HEK293 (cell line): ENCODE measurements at regions not wholly inside any gene's neighbourhood (a gene's known extent, or its start where the extent isn't known, plus 50 kb on each side); places are given as distances from the start of the nearest gene placed in this dataset.

Experiments
- CTCF ChIA-PET: fragments of 350-600 bp; formaldehyde crosslinking; extraction: SDS; loops from one replicate; lab custom pipeline; 2021; ENCODE audit warnings: antibody characterized with exemption; lab: Yijun Ruan, JAX
- POLR2A ChIA-PET: fragments of 300-600 bp; formaldehyde crosslinking; extraction: SDS; loops from one replicate; lab custom pipeline; 2020; ENCODE audit warnings: antibody characterized with exemption, inconsistent platforms; lab: Yijun Ruan, JAX
- H3K27ac ChIP-seq: fragments of 200-500 bp; sonication (Bioruptor generic); 2 replicates; pipeline ENCODE4 v1.5.1; 2014; ENCODE audit warnings: low read depth, low read length, control low read depth, inconsistent platforms; ENCODE audit errors: extremely low read depth
- H3K36me3 ChIP-seq, 2 experiments: fragments of 200-500 bp in 1 of 2; sonication (Bioruptor generic) in 1 of 2; 1 replicate in 1 of 2; 2 replicates in 1 of 2; pipeline ENCODE4 v1.5.1; 2014 to 2017; ENCODE audit warnings: inconsistent platforms in 2 of 2, low read length in 2 of 2; ENCODE audit not compliant: control insufficient read depth in 2 of 2, insufficient read depth in 1 of 2
- H3K4me1 ChIP-seq: fragments of 200-500 bp; sonication (Bioruptor generic); 2 replicates; pipeline ENCODE4 v1.5.1; 2014; ENCODE audit warnings: mild to moderate bottlenecking, low read length, inconsistent platforms; ENCODE audit not compliant: control insufficient read depth, insufficient read depth
- H3K4me3 ChIP-seq: 2 replicates; pipeline ENCODE4 v1.5.1; 2011; ENCODE audit warnings: low read depth, mild to moderate bottlenecking, control low read depth, low read length, moderate library complexity
- H3K9me3 ChIP-seq: fragments of 200-500 bp; sonication (Bioruptor generic); 2 replicates; pipeline ENCODE4 v1.5.1; 2014; ENCODE audit warnings: low read depth, low read length, inconsistent platforms; ENCODE audit not compliant: control insufficient read depth, insufficient read depth
- GLI4 ChIP-seq: fragments of 450-650 bp; formaldehyde crosslinking; IDR thresholded peaks from 2 replicates; pipeline ENCODE4 v1.5.1; 2016; ENCODE audit warnings: missing biosample characterization, missing genetic modification characterization
- HOXA7 ChIP-seq: sonication (generic); formaldehyde crosslinking; IDR thresholded peaks from 2 replicates; pipeline ENCODE4 v1.8.1; 2022; ENCODE audit warnings: missing genetic modification reagents, borderline replicate concordance
- MEIS1 ChIP-seq: sonication (generic); formaldehyde crosslinking; IDR thresholded peaks from 2 replicates; pipeline ENCODE4 v1.8.1; 2022; ENCODE audit warnings: missing genetic modification reagents, mild to moderate bottlenecking, borderline replicate concordance
- MZF1 ChIP-seq: fragments of 450-650 bp; formaldehyde crosslinking; IDR thresholded peaks from 2 replicates; pipeline ENCODE4 v1.5.1; 2017; ENCODE audit warnings: missing biosample characterization, missing genetic modification characterization, borderline replicate concordance
- OSR2 ChIP-seq: fragments of 450-650 bp; formaldehyde crosslinking; IDR thresholded peaks from 2 replicates; pipeline ENCODE4 v1.5.1; 2016; ENCODE audit warnings: missing biosample characterization, missing genetic modification characterization
- SALL2 ChIP-seq: fragments of 450-650 bp; formaldehyde crosslinking; IDR thresholded peaks from 2 replicates; pipeline ENCODE4 v1.5.0; 2017; ENCODE audit warnings: missing biosample characterization, mild to moderate bottlenecking, missing genetic modification characterization, borderline replicate concordance
- SCRT1 ChIP-seq: fragments of 450-650 bp; formaldehyde crosslinking; IDR thresholded peaks from 2 replicates; pipeline ENCODE4 v1.5.1; 2016; ENCODE audit warnings: missing biosample characterization, missing genetic modification characterization, borderline replicate concordance
- ZBTB8A ChIP-seq: fragments of 450-650 bp; formaldehyde crosslinking; IDR thresholded peaks from 2 replicates; pipeline ENCODE4 v1.5.1; 2016; ENCODE audit warnings: missing biosample characterization, missing genetic modification characterization
- ZFP37 ChIP-seq: fragments of 450-650 bp; formaldehyde crosslinking; IDR thresholded peaks from 2 replicates; pipeline ENCODE4 v1.5.1; 2016; ENCODE audit warnings: missing biosample characterization, missing genetic modification characterization
- ZFP69B ChIP-seq: fragments of 450-650 bp; formaldehyde crosslinking; IDR thresholded peaks from 2 replicates; pipeline ENCODE4 v1.5.1; 2016; ENCODE audit warnings: missing biosample characterization, missing genetic modification characterization
- ZNF169 ChIP-seq: fragments of 450-650 bp; formaldehyde crosslinking; IDR thresholded peaks from 2 replicates; pipeline ENCODE4 v1.5.1; 2016; ENCODE audit warnings: missing biosample characterization, missing genetic modification characterization
- ZNF19 ChIP-seq: fragments of 450-650 bp; formaldehyde crosslinking; IDR thresholded peaks from 2 replicates; pipeline ENCODE4; 2016; ENCODE audit warnings: missing biosample characterization, missing genetic modification characterization, low read depth
- ZNF211 ChIP-seq: fragments of 450-650 bp; formaldehyde crosslinking; IDR thresholded peaks from 2 replicates; pipeline ENCODE4 v1.5.1; 2016; ENCODE audit warnings: low read depth, missing biosample characterization, missing genetic modification characterization
- ZNF24 ChIP-seq: fragments of 450-650 bp; formaldehyde crosslinking; IDR thresholded peaks from 2 replicates; pipeline ENCODE4 v1.5.1; 2016; ENCODE audit warnings: missing biosample characterization, missing genetic modification characterization
- ZNF266 ChIP-seq: fragments of 450-650 bp; formaldehyde crosslinking; IDR thresholded peaks from 2 replicates; pipeline ENCODE4 v1.5.1; 2016; ENCODE audit warnings: missing biosample characterization, missing genetic modification characterization, low read depth
- ZNF335 ChIP-seq: fragments of 450-650 bp; formaldehyde crosslinking; conservative IDR thresholded peaks from 2 replicates; pipeline ENCODE4 v1.5.1; 2016; ENCODE audit warnings: missing biosample characterization, missing genetic modification characterization
- ZNF354C ChIP-seq: fragments of 450-650 bp; formaldehyde crosslinking; IDR thresholded peaks from 2 replicates; pipeline ENCODE4 v1.5.1; 2016; ENCODE audit warnings: missing biosample characterization, missing genetic modification characterization, low read depth, borderline replicate concordance
- ZNF394 ChIP-seq: fragments of 450-650 bp; formaldehyde crosslinking; IDR thresholded peaks from 2 replicates; pipeline ENCODE4 v1.5.1; 2016; ENCODE audit warnings: missing biosample characterization, missing genetic modification characterization, mild to moderate bottlenecking, moderate library complexity, borderline replicate concordance
- ZNF416 ChIP-seq: fragments of 450-650 bp; formaldehyde crosslinking; IDR thresholded peaks from 2 replicates; pipeline ENCODE4 v1.5.1; 2016; ENCODE audit warnings: missing biosample characterization, missing genetic modification characterization
- ZNF521 ChIP-seq: fragments of 450-650 bp; formaldehyde crosslinking; IDR thresholded peaks from 2 replicates; pipeline ENCODE4 v1.5.1; 2017; ENCODE audit warnings: missing biosample characterization, mild to moderate bottlenecking, missing genetic modification characterization
- ZNF529 ChIP-seq: fragments of 450-650 bp; formaldehyde crosslinking; IDR thresholded peaks from 2 replicates; pipeline ENCODE4 v1.5.1; 2017; ENCODE audit warnings: missing genetic modification characterization, missing biosample characterization; ENCODE audit not compliant: insufficient replicate concordance
- ZNF530 ChIP-seq: fragments of 450-650 bp; formaldehyde crosslinking; IDR thresholded peaks from 2 replicates; pipeline ENCODE4 v1.5.1; 2016; ENCODE audit warnings: low read depth, missing biosample characterization, missing genetic modification characterization
- ZNF626 ChIP-seq: fragments of 450-650 bp; sonication (Bioruptor Pico); formaldehyde crosslinking; IDR thresholded peaks from 2 replicates; pipeline ENCODE4 v1.5.1; 2018; ENCODE audit warnings: missing biosample characterization, missing genetic modification characterization, inconsistent platforms
- ZNF76 ChIP-seq: fragments of 450-650 bp; formaldehyde crosslinking; IDR thresholded peaks from 2 replicates; pipeline ENCODE4; 2016; ENCODE audit warnings: low read depth, missing biosample characterization, missing genetic modification characterization, borderline replicate concordance
- ZSCAN23 ChIP-seq: fragments of 450-650 bp; formaldehyde crosslinking; IDR thresholded peaks from 2 replicates; pipeline ENCODE4 v1.5.1; 2016; ENCODE audit warnings: missing biosample characterization, missing genetic modification characterization
- ZSCAN30 ChIP-seq: fragments of 450-650 bp; IDR thresholded peaks from 2 replicates; pipeline ENCODE4 v1.5.1; 2018; ENCODE audit warnings: missing biosample characterization, mild to moderate bottlenecking, missing genetic modification characterization, moderate library complexity
- TF ChIP-seq, protein P1 (sequence below): fragments of 450-650 bp; formaldehyde crosslinking; IDR thresholded peaks from 2 replicates; pipeline ENCODE4 v1.5.1; 2017; ENCODE audit warnings: missing biosample characterization, missing genetic modification characterization
- TF ChIP-seq, protein P2 (sequence below): fragments of 450-650 bp; formaldehyde crosslinking; IDR thresholded peaks from 2 replicates; pipeline ENCODE4 v1.5.1; 2016; ENCODE audit warnings: missing biosample characterization, missing genetic modification characterization
- TF ChIP-seq, protein P3 (sequence below): fragments of 450-650 bp; formaldehyde crosslinking; IDR thresholded peaks from 2 replicates; pipeline ENCODE4 v1.5.1; 2017; ENCODE audit warnings: missing biosample characterization, missing genetic modification characterization
- TF ChIP-seq, protein P4 (sequence below): IDR thresholded peaks from 2 replicates; pipeline ENCODE4 v1.6.1; 2011; ENCODE audit warnings: mild to moderate bottlenecking, low read depth, low read length, borderline replicate concordance

GRCh38 chr11:121898903-121899302, 217.1 kb downstream of the BLID start:
- no peak overlapping the region for H3K27ac ChIP-seq
- no peaks in the 10 kb centered on the region for H3K4me1 ChIP-seq
- no peaks in the 10 kb centered on the region for H3K9me3 ChIP-seq
- H3K4me3 ChIP-seq = no peak overlapping the region
- TF ChIP-seq ZSCAN23 (tag by site-specific recombination) = no peak
- TF ChIP-seq ZNF211 (tag by site-specific recombination) = no peak
- no peak for TF ChIP-seq ZNF354C (tag by site-specific recombination)
- TF ChIP-seq ZFP37 = no peak
- no peak for TF ChIP-seq MEIS1
- no peak for TF ChIP-seq SCRT1 (tag by site-specific recombination)
- TF ChIP-seq OSR2 (tag by site-specific recombination) = no peak
- TF ChIP-seq ZNF335 (tag by site-specific recombination) = no peak
- TF ChIP-seq ZNF169 (tag by site-specific recombination) = no peak
- no peak for TF ChIP-seq ZNF529 (tag by site-specific recombination)
- no peak for TF ChIP-seq ZBTB8A (tag by site-specific recombination)
- TF ChIP-seq, protein P1, sequence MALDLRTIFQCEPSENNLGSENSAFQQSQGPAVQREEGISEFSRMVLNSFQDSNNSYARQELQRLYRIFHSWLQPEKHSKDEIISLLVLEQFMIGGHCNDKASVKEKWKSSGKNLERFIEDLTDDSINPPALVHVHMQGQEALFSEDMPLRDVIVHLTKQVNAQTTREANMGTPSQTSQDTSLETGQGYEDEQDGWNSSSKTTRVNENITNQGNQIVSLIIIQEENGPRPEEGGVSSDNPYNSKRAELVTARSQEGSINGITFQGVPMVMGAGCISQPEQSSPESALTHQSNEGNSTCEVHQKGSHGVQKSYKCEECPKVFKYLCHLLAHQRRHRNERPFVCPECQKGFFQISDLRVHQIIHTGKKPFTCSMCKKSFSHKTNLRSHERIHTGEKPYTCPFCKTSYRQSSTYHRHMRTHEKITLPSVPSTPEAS (tag by site-specific recombination) = no peak
- no peak for TF ChIP-seq ZFP69B (tag by site-specific recombination)
- TF ChIP-seq ZNF530 (tag by site-specific recombination) = no peak
- no peak for TF ChIP-seq ZNF416 (tag by site-specific recombination)
- TF ChIP-seq, protein P2, sequence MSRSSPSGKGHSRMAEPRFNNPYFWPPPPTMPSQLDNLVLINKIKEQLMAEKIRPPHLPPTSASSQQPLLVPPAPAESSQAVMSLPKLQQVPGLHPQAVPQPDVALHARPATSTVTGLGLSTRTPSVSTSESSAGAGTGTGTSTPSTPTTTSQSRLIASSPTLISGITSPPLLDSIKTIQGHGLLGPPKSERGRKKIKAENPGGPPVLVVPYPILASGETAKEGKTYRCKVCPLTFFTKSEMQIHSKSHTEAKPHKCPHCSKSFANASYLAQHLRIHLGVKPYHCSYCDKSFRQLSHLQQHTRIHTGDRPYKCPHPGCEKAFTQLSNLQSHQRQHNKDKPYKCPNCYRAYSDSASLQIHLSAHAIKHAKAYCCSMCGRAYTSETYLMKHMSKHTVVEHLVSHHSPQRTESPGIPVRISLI (tag by site-specific recombination) = no peak
- no peak for TF ChIP-seq ZNF394 (tag by site-specific recombination)
- TF ChIP-seq HOXA7 = no peak
- TF ChIP-seq, all 188 proteins: peak for 0
- ChIA-PET POLR2A (no interaction called here), CTCF (no interaction called here)
- H3K36me3 ChIP-seq = no peaks in the 10 kb centered on the region

DNA sequence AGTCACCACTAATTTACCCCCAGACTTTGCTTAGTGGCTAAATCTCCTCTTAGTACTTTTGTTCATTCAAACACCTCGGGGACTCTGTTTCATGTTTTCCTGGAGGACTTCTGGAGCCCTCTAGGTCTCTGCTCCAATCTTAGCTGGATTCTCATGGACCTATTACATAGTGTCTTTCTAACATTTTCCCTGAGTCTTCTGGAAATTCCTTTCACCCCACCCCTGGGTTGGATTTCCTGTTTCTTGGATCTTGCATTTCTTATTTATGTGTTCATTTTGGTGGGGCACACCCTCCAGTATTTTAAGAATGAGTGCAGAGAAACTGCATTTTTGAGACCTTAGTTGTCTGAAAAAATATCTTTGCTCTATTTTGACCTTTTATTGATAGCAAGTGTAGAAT, 220.1 kb downstream of the BLID start:
- Histone ChIP-seq H3K27ac (no peak overlapping the region), H3K9me3 (no peaks in the 10 kb centered on the region), H3K4me1 (no peaks in the 10 kb centered on the region), H3K4me3 (no peak overlapping the region), H3K36me3 (no peaks in the 10 kb centered on the region)
- TF ChIP-seq ZNF626 (tag by site-specific recombination) = no peak
- POLR2A ChIA-PET = no interaction called here
- CTCF ChIA-PET = no interaction called here

GRCh38 chr11:121894581-121894980, 221.4 kb downstream of the BLID start:
- H3K4me1 ChIP-seq = no peaks in the 10 kb centered on the region
- ChIA-PET POLR2A (no interaction called here), CTCF (no interaction called here)
- H3K4me3 ChIP-seq = no peak overlapping the region
- no peak overlapping the region for H3K27ac ChIP-seq
- no peaks in the 10 kb centered on the region for H3K36me3 ChIP-seq
- no peaks in the 10 kb centered on the region for H3K9me3 ChIP-seq
- TF ChIP-seq OSR2 (tag by site-specific recombination) = no peak
- no peak for TF ChIP-seq ZNF19
- TF ChIP-seq ZNF24 = no peak
- TF ChIP-seq, protein P3, sequence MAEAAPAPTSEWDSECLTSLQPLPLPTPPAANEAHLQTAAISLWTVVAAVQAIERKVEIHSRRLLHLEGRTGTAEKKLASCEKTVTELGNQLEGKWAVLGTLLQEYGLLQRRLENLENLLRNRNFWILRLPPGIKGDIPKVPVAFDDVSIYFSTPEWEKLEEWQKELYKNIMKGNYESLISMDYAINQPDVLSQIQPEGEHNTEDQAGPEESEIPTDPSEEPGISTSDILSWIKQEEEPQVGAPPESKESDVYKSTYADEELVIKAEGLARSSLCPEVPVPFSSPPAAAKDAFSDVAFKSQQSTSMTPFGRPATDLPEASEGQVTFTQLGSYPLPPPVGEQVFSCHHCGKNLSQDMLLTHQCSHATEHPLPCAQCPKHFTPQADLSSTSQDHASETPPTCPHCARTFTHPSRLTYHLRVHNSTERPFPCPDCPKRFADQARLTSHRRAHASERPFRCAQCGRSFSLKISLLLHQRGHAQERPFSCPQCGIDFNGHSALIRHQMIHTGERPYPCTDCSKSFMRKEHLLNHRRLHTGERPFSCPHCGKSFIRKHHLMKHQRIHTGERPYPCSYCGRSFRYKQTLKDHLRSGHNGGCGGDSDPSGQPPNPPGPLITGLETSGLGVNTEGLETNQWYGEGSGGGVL (tag by site-specific recombination) = no peak
- TF ChIP-seq ZNF521 (tag by site-specific recombination) = no peak
- TF ChIP-seq GLI4 = no peak
- TF ChIP-seq MZF1 (tag by site-specific recombination) = no peak
- TF ChIP-seq, protein P4, sequence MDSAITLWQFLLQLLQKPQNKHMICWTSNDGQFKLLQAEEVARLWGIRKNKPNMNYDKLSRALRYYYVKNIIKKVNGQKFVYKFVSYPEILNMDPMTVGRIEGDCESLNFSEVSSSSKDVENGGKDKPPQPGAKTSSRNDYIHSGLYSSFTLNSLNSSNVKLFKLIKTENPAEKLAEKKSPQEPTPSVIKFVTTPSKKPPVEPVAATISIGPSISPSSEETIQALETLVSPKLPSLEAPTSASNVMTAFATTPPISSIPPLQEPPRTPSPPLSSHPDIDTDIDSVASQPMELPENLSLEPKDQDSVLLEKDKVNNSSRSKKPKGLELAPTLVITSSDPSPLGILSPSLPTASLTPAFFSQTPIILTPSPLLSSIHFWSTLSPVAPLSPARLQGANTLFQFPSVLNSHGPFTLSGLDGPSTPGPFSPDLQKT = no peak
- TF ChIP-seq ZSCAN30 = no peak
- no peak for TF ChIP-seq ZNF76 (tag by site-specific recombination)
- TF ChIP-seq SALL2 = no peak
- TF ChIP-seq ZNF266 (tag by site-specific recombination) = no peak
